ENCODE measurements at regions not wholly inside any gene's neighbourhood (a gene's known extent, or its start where the extent isn't known, plus 50 kb on each side); places are given as distances from the start of the nearest gene placed in this dataset.

- Histone ChIP-seq H3K27ac (no peak overlapping the region), H3K9me3 (no peaks in the 10 kb centered on the region), H3K36me3 (no peaks in the 10 kb centered on the region), H3K27me3 (no peaks in the 10 kb centered on the region), H3K4me3 (no peak overlapping the region), H3K4me1 (no peaks in the 10 kb centered on the region)
- no peak for DNase-seq (ENCODE audit: extremely low spot score in 2 of 2)
- TF ChIP-seq POLR2AphosphoS5 (IDR thresholded peaks at IDR 0.05; ENCODE audit: insufficient read depth in 1 of 2, low read depth in 1 of 2) (no peak), CTCF (IDR thresholded peaks at IDR 0.05) (peak in 1 of 3 experiments; percentile 38)
- intact Hi-C loops (cut with DNase I), result loop anchor here (10.0 kb wide), 1 partner anchor 300 kb away; no protein-coding TSS in a partner anchor
Measured at GRCh38 chr6:123715006-123715863, 78.5 kb upstream of the TRDN start.

- H3K4me1 ChIP-seq, result no peaks in the 10 kb centered on the region
- no peak overlapping the region for H3K4me3 ChIP-seq
- DNase-seq (ENCODE audit: extremely low spot score in 2 of 2), result no peak
- H3K36me3 ChIP-seq, result no peaks in the 10 kb centered on the region
- intact Hi-C loops (cut with DNase I), result loop anchor here (10.0 kb wide), 1 partner anchor 298 kb away; no protein-coding TSS in a partner anchor
- no peaks in the 10 kb centered on the region for H3K9me3 ChIP-seq
- TF ChIP-seq POLR2AphosphoS5 (IDR thresholded peaks at IDR 0.05; ENCODE audit: insufficient read depth in 1 of 2, low read depth in 1 of 2) (no peak), CTCF (IDR thresholded peaks at IDR 0.05) (no peak), POLR2A (IDR thresholded peaks at IDR 0.05) (no peak)
- no peak overlapping the region for H3K27ac ChIP-seq
- H3K27me3 ChIP-seq, result no peaks in the 10 kb centered on the region
Measured at GRCh38 chr6:123712831-123713230, 76.1 kb upstream of the TRDN start.

GRCh38 chr6:123702943-123703342, 66.2 kb upstream of the TRDN start:
- DNase-seq (ENCODE audit: extremely low spot score in 2 of 2), result no peak
- H3K4me3 ChIP-seq, result no peak overlapping the region
- no peaks in the 10 kb centered on the region for H3K4me1 ChIP-seq
- TF ChIP-seq CTCF (IDR thresholded peaks at IDR 0.05) (no peak), POLR2A (IDR thresholded peaks at IDR 0.05) (no peak), POLR2AphosphoS5 (IDR thresholded peaks at IDR 0.05; ENCODE audit: insufficient read depth in 1 of 2, low read depth in 1 of 2) (no peak)
- no peak overlapping the region for H3K27ac ChIP-seq
- intact Hi-C loops (cut with DNase I), result no loop called here
- no peaks in the 10 kb centered on the region for H3K27me3 ChIP-seq
- H3K9me3 ChIP-seq, result no peaks in the 10 kb centered on the region
- no peaks in the 10 kb centered on the region for H3K36me3 ChIP-seq

- intact Hi-C loops (cut with DNase I), result no loop called here
- no peak for DNase-seq (ENCODE audit: extremely low spot score in 2 of 2)
- Histone ChIP-seq H3K27ac (no peak overlapping the region), H3K36me3 (no peaks in the 10 kb centered on the region), H3K4me3 (no peak overlapping the region), H3K9me3 (no peaks in the 10 kb centered on the region), H3K4me1 (no peaks in the 10 kb centered on the region), H3K27me3 (no peaks in the 10 kb centered on the region)
- no peak for TF ChIP-seq POLR2A (IDR thresholded peaks at IDR 0.05)
- TF ChIP-seq CTCF (IDR thresholded peaks at IDR 0.05), result no peak
- TF ChIP-seq POLR2AphosphoS5 (IDR thresholded peaks at IDR 0.05; ENCODE audit: insufficient read depth in 1 of 2, low read depth in 1 of 2), result no peak
Measured at GRCh38 chr6:123687864-123688263, 51.1 kb upstream of the TRDN start.
